GM12878 (cell line): ENCODE measurements at regions not wholly inside any gene's neighbourhood (a gene's known extent, or its start where the extent isn't known, plus 50 kb on each side); places are given as distances from the start of the nearest gene placed in this dataset.

Experiments used
- ATAC-seq: fragments of 200-7000 bp; cut with Tn5 transposase; 3 replicates; pipeline ENCODE4 v1.9.1; 2020; ENCODE audit warnings: mild to moderate bottlenecking, moderate library complexity
- BruUV-seq: library from RNA; stranded (reverse); fragments of 400-500 nt; replicated peaks from 2 replicates; lab custom pipeline; 2021; lab: Mats Ljungman, UMichigan
- CTCF ChIA-PET: fragments of 300-600 bp; sonication (Branson Sonifier 250); formaldehyde crosslinking; extraction: SDS; loops from one replicate; lab custom pipeline; 2021; ENCODE audit warnings: inconsistent platforms; lab: Yijun Ruan, JAX
- POLR2A ChIA-PET: fragments of 350-600 bp; formaldehyde crosslinking; extraction: SDS; loops from one replicate; lab custom pipeline; 2021; ENCODE audit warnings: inconsistent platforms; lab: Charles Lee
- RAD21 ChIA-PET: fragments of 300-600 bp; sonication (Branson Sonifier 250); formaldehyde crosslinking; loops from one replicate; lab custom pipeline; 2023; ENCODE audit warnings: antibody characterized with exemption; ENCODE audit not compliant: unreplicated experiment; lab: Charles Lee
- SMC1A ChIA-PET: fragments of 300-600 bp; sonication (Branson Sonifier 250); formaldehyde crosslinking; loops from one replicate; lab custom pipeline; 2023; ENCODE audit not compliant: unreplicated experiment, uncharacterized antibody; lab: Charles Lee
- DNase-seq: peaks from one replicate; pipeline ENCODE4 v3.0.0-alpha.2; 2011; ENCODE audit warnings: low read depth, low spot score
- FAIRE-seq: peaks from 3 replicates; lab custom pipeline; 2011; peaks lifted over from hg19 to GRCh38; lab: Jason Lieb, UNC
- H2AFZ ChIP-seq: 2 replicates; pipeline ENCODE4 v1.6.0; 2011; ENCODE audit warnings: low read depth, low read length, control low read depth; ENCODE audit not compliant: control insufficient read depth
- H3K27ac ChIP-seq: 2 replicates; pipeline ENCODE4 v1.5.1; 2011; ENCODE audit warnings: control low read depth; ENCODE audit not compliant: control insufficient read depth, insufficient read depth
- H3K27me3 ChIP-seq, 2 experiments: replicated peaks in 1 of 2; 2 replicates each; pipeline versions ENCODE4 v1.6.0 to v1.6.1; 2011; ENCODE audit warnings: low read length in 1 of 2; ENCODE audit not compliant: control insufficient read depth in 2 of 2, insufficient read depth in 2 of 2
- H3K36me3 ChIP-seq, 2 experiments: 2 replicates each; pipeline ENCODE4 v1.5.1; 2011; ENCODE audit warnings: low read length in 1 of 2; ENCODE audit not compliant: control insufficient read depth in 2 of 2, insufficient read depth in 2 of 2
- H3K4me1 ChIP-seq: 2 replicates; pipeline ENCODE4 v1.6.1; 2011; ENCODE audit warnings: mild to moderate bottlenecking, low read length, moderate library complexity, mixed read lengths; ENCODE audit not compliant: control insufficient read depth, insufficient read depth
- H3K4me2 ChIP-seq: 2 replicates; pipeline ENCODE4 v1.6.0; 2011; ENCODE audit warnings: control low read depth; ENCODE audit not compliant: control insufficient read depth, insufficient read depth
- H3K4me3 ChIP-seq: fragments of 200-600 bp; sonication (generic); 2 replicates; pipeline ENCODE4 v1.5.1; 2016
- H3K79me2 ChIP-seq: 2 replicates; pipeline ENCODE4 v1.6.0; 2011; ENCODE audit warnings: low read length; ENCODE audit not compliant: control insufficient read depth, insufficient read depth
- H3K9ac ChIP-seq: 2 replicates; pipeline ENCODE4 v1.8.0; 2011; ENCODE audit warnings: low read length, control low read depth, mixed read lengths; ENCODE audit not compliant: control insufficient read depth, insufficient read depth
- H3K9me3 ChIP-seq: replicated peaks from 3 replicates; pipeline ENCODE4 v1.5.1; 2011; ENCODE audit warnings: mild to moderate bottlenecking, low read length; ENCODE audit not compliant: control insufficient read depth, insufficient read depth
- H4K20me1 ChIP-seq: 2 replicates; pipeline ENCODE4 v1.6.0; 2011; ENCODE audit not compliant: control insufficient read depth, insufficient read depth
- CHD2 ChIP-seq: IDR thresholded peaks from 2 replicates; pipeline ENCODE4 v1.6.1; 2011; ENCODE audit warnings: low read depth, low read length, improper control_type of control experiment, borderline replicate concordance
- IRF5 ChIP-seq: fragments of 450-650 bp; IDR thresholded peaks from 2 replicates; pipeline ENCODE4 v1.6.1; 2017; ENCODE audit warnings: borderline replicate concordance
- KAT2A ChIP-seq: conservative IDR thresholded peaks from 2 replicates; pipeline ENCODE4 v1.6.1; 2011; ENCODE audit warnings: low read depth, low read length; ENCODE audit not compliant: control insufficient read depth
- MYB ChIP-seq: fragments of 150-350 bp; IDR thresholded peaks from 2 replicates; pipeline ENCODE4 v1.6.1; 2014; ENCODE audit warnings: mild to moderate bottlenecking, low read depth, low read length, borderline replicate concordance
- PAX5 ChIP-seq: IDR thresholded peaks from 2 replicates; pipeline ENCODE4 v1.6.1; 2011; ENCODE audit warnings: low read depth, low read length, borderline replicate concordance
- ZBTB40 ChIP-seq: fragments of 450-650 bp; IDR thresholded peaks from 2 replicates; pipeline ENCODE4 v1.6.1; 2016; ENCODE audit warnings: mild to moderate bottlenecking, moderate library complexity, borderline replicate concordance
- WGBS: methylation state at CpG from one replicate; pipeline ENCODE4 v1.1.6; 2016; ENCODE audit warnings: low lambda C conversion rate; ENCODE audit not compliant: insufficient replicate concordance, insufficient coverage; ENCODE audit errors: missing lambda C conversion rate; 5-methylcytosine and 5-hydroxymethylcytosine counted together
- in situ Hi-C: fragments of 300-500 bp; cut with MboI; formaldehyde crosslinking; loops from 9 replicates; pipeline ENCODE4 v1.14.3; 2018; ENCODE audit warnings: mixed read lengths
- intact Hi-C: fragments of 100-400 bp; cut with micrococcal nuclease; formaldehyde crosslinking; loops from one replicate; pipeline ENCODE4 v1.14.2; 2022; ENCODE audit not compliant: unreplicated experiment

- TF ChIP-seq ZBTB40 (no peak), CHD2 (no peak), IRF5 (no peak), KAT2A (no peak)
- TF ChIP-seq, all 136 proteins: peak for 0
Observed at GRCh38 chr12:58761308-58761707, 159.0 kb downstream of the LRIG3 start (continued).

- intact Hi-C loops (no loop called here), in situ Hi-C loops (no loop called here)
- ChIA-PET CTCF (no interaction called here), RAD21 (no interaction called here), SMC1A (interaction anchor here (0.6 kb wide), 1 partner anchor 12 kb away, joined by 3 read pairs; no protein-coding TSS in a partner anchor), POLR2A (no interaction called here)
- H3K4me1 ChIP-seq, result no peaks in the 10 kb centered on the region
- H3K79me2 ChIP-seq, result no peaks in the 10 kb centered on the region
- peak; percentile 47 for ATAC-seq
- no peak overlapping the region for H2AFZ ChIP-seq
- H4K20me1 ChIP-seq, result no peaks in the 10 kb centered on the region
- DNase-seq, result no peak
- no peaks in the 10 kb centered on the region for H3K36me3 ChIP-seq
- H3K27me3 ChIP-seq, result no peaks in the 10 kb centered on the region
- H3K9ac ChIP-seq, result no peak overlapping the region
- no TSS peak for BruUV-seq
- FAIRE-seq, result no peak
- no peak overlapping the region for H3K27ac ChIP-seq
- no peaks in the 10 kb centered on the region for H3K9me3 ChIP-seq
- H3K4me2 ChIP-seq, result no peak overlapping the region
- 3% methylated on average over 6 of the region's 6 CpGs for WGBS
- no peak overlapping the region for H3K4me3 ChIP-seq
- TF ChIP-seq MYB (no peak), PAX5 (0 out of 2 replicates have a peak, but pooled peaks have one; percentile 40)
Observed at GRCh38 chr12:58764100-58764953, 156.0 kb downstream of the LRIG3 start.
